H1 (cell line): ENCODE measurements at regions not wholly inside any gene's neighbourhood (a gene's known extent, or its start where the extent isn't known, plus 50 kb on each side); places are given as distances from the start of the nearest gene placed in this dataset.

ENCODE experiments used
- CTCF ChIA-PET: fragments of 300-600 bp; sonication (Branson Sonifier 250); formaldehyde crosslinking; loops from one replicate; lab custom pipeline; 2021; ENCODE audit not compliant: partially characterized antibody; lab: Charles Lee
- POLR2A ChIA-PET: fragments of 300-600 bp; sonication (Branson Sonifier 250); formaldehyde crosslinking; loops from one replicate; lab custom pipeline; 2021; ENCODE audit warnings: inconsistent platforms; ENCODE audit not compliant: partially characterized antibody; lab: Charles Lee
- DNase-seq, 2 experiments: peaks; one replicate each; pipeline versions ENCODE4 v3.0.0 to v3.0.0-alpha.2; 2010 to 2022; ENCODE audit warnings: low spot score in 2 of 2, low read depth in 1 of 2, mixed read lengths in 1 of 2
- FAIRE-seq: peaks from 2 replicates; lab custom pipeline; 2011; peaks lifted over from hg19 to GRCh38; lab: Jason Lieb, UNC
- H2AFZ ChIP-seq: 2 replicates; pipeline ENCODE4 v1.8.1; 2012; ENCODE audit warnings: low read length, inconsistent platforms
- H2AK5ac ChIP-seq: 2 replicates; pipeline ENCODE4 v1.6.1; 2013; ENCODE audit warnings: low read depth, low read length
- H2BK120ac ChIP-seq: replicated peaks from 2 replicates; pipeline ENCODE3; 2013; ENCODE audit warnings: low read depth, low read length, inconsistent platforms
- H2BK12ac ChIP-seq: 2 replicates; pipeline ENCODE4 v1.6.1; 2013; ENCODE audit warnings: low read depth, low read length
- H2BK15ac ChIP-seq: 2 replicates; pipeline ENCODE4 v1.6.1; 2013; ENCODE audit warnings: low read length
- H2BK20ac ChIP-seq: 2 replicates; pipeline ENCODE4 v1.6.1; 2013; ENCODE audit warnings: low read length
- H2BK5ac ChIP-seq: 2 replicates; pipeline ENCODE4 v1.6.1; 2013; ENCODE audit warnings: low read depth, low read length
- H3K14ac ChIP-seq: 2 replicates; pipeline ENCODE4 v1.6.1; 2013; ENCODE audit warnings: inconsistent platforms; ENCODE audit not compliant: insufficient read length
- H3K18ac ChIP-seq: 2 replicates; pipeline ENCODE4 v1.6.1; 2013; ENCODE audit warnings: low read length; ENCODE audit errors: extremely low read depth
- H3K23ac ChIP-seq: 2 replicates; pipeline ENCODE4 v1.6.1; 2013; ENCODE audit warnings: inconsistent platforms; ENCODE audit not compliant: insufficient read length
- H3K23me2 ChIP-seq: 2 replicates; pipeline ENCODE4 v1.6.1; 2013; ENCODE audit warnings: low read depth, low read length
- H3K27ac ChIP-seq: 2 replicates; pipeline ENCODE4 v1.6.1; 2011; ENCODE audit warnings: low read depth, low read length, inconsistent platforms
- H3K27me3 ChIP-seq, 4 experiments: replicated peaks in 1 of 4; 1 replicate in 1 of 4; 2 replicates in 3 of 4; pipeline versions ENCODE4 v1.6.1 to v1.8.1; 2011 to 2013; ENCODE audit warnings: low read length in 3 of 4, mild to moderate bottlenecking in 3 of 4, inconsistent platforms in 2 of 4, mixed read lengths in 2 of 4, moderate library complexity in 1 of 4; ENCODE audit not compliant: control insufficient read depth in 3 of 4, insufficient read depth in 3 of 4; ENCODE audit errors: extremely low read depth in 1 of 4
- H3K36me3 ChIP-seq, 4 experiments: 2 replicates each; pipeline versions ENCODE4 v1.6.1 to v1.8.1; 2011 to 2013; ENCODE audit warnings: mild to moderate bottlenecking in 4 of 4, low read length in 3 of 4, moderate library complexity in 2 of 4, control low read depth in 1 of 4, inconsistent platforms in 1 of 4; ENCODE audit not compliant: insufficient read depth in 4 of 4, control insufficient read depth in 2 of 4
- H3K4ac ChIP-seq: replicated peaks from 2 replicates; pipeline ENCODE3; 2013; ENCODE audit warnings: low read length, low read depth, mixed read lengths, inconsistent platforms; ENCODE audit not compliant: insufficient read length
- H3K4me1 ChIP-seq, 4 experiments: replicated peaks in 1 of 4; 1 replicate in 1 of 4; 2 replicates in 3 of 4; pipeline versions ENCODE4 v1.6.1 to v1.8.1; 2011 to 2013; ENCODE audit warnings: low read length in 3 of 4, inconsistent platforms in 2 of 4, mixed read lengths in 1 of 4; ENCODE audit not compliant: insufficient read depth in 4 of 4, control insufficient read depth in 3 of 4
- H3K4me2 ChIP-seq, 2 experiments: 2 replicates each; pipeline versions ENCODE4 v1.6.1 to v1.8.1; 2011 to 2013; ENCODE audit warnings: low read depth in 2 of 2, low read length in 2 of 2, control low read depth in 1 of 2, inconsistent platforms in 1 of 2, mild to moderate bottlenecking in 1 of 2; ENCODE audit not compliant: insufficient read depth in 1 of 2
- H3K4me3 ChIP-seq, 4 experiments: fragments of 200-600, 300-600 bp in 1 of 4; sonication (generic), shearing (Covaris generic), sonication (Bioruptor Twin) in 1 of 4; 2 replicates each; pipeline versions ENCODE4 v1.5.1 to v1.8.1; 2011 to 2016; ENCODE audit warnings: low read length in 4 of 4, low read depth in 3 of 4, control low read depth in 2 of 4, inconsistent platforms in 2 of 4, mild to moderate bottlenecking in 2 of 4, mixed read lengths in 1 of 4, moderate library complexity in 1 of 4; ENCODE audit not compliant: insufficient read depth in 2 of 4; ENCODE audit errors: extremely low read depth in 1 of 4
- H3K56ac ChIP-seq: replicated peaks from 2 replicates; pipeline ENCODE3; 2013; ENCODE audit warnings: low read depth, mild to moderate bottlenecking, mixed read lengths, low read length, inconsistent platforms; ENCODE audit not compliant: insufficient read length
- H3K79me1 ChIP-seq: 2 replicates; pipeline ENCODE4 v1.6.1; 2013; ENCODE audit warnings: low read depth, low read length, control low read depth
- H3K79me2 ChIP-seq, 2 experiments: 2 replicates each; pipeline versions ENCODE4 v1.6.1 to v1.8.1; 2012 to 2013; ENCODE audit warnings: low read length in 2 of 2, mild to moderate bottlenecking in 2 of 2, inconsistent platforms in 1 of 2; ENCODE audit not compliant: insufficient read depth in 2 of 2, control insufficient read depth in 1 of 2
- H3K9ac ChIP-seq, 4 experiments: replicated peaks in 1 of 4; 1 replicate in 1 of 4; 2 replicates in 3 of 4; pipeline versions ENCODE4 v1.6.1 to v1.8.1; 2011 to 2013; ENCODE audit warnings: low read depth in 3 of 4, low read length in 3 of 4, control low read depth in 2 of 4, mild to moderate bottlenecking in 2 of 4, moderate library complexity in 2 of 4, inconsistent platforms in 1 of 4; ENCODE audit errors: extremely low read depth in 1 of 4
- H3K9me3 ChIP-seq, 2 experiments: 2 replicates each; pipeline versions ENCODE4 v1.6.1 to v1.8.1; 2012 to 2013; ENCODE audit warnings: mild to moderate bottlenecking in 2 of 2, moderate library complexity in 2 of 2, control low read depth in 1 of 2, inconsistent platforms in 1 of 2, low read depth in 1 of 2, low read length in 1 of 2, mixed read lengths in 1 of 2; ENCODE audit not compliant: insufficient read depth in 2 of 2
- H4K20me1 ChIP-seq, 2 experiments: replicated peaks in 1 of 2; 2 replicates each; pipeline versions ENCODE3 to v1.8.1; 2011 to 2013; ENCODE audit warnings: inconsistent platforms in 2 of 2, low read length in 2 of 2, mild to moderate bottlenecking in 1 of 2; ENCODE audit not compliant: insufficient read depth in 2 of 2, control insufficient read depth in 1 of 2
- H4K5ac ChIP-seq: 2 replicates; pipeline ENCODE4 v1.6.1; 2013; ENCODE audit warnings: low read length, low read depth, mixed read lengths, inconsistent platforms; ENCODE audit not compliant: insufficient read length
- H4K8ac ChIP-seq: 2 replicates; pipeline ENCODE4 v1.8.0; 2013; ENCODE audit warnings: mild to moderate bottlenecking, moderate library complexity, low read length, inconsistent platforms; ENCODE audit not compliant: insufficient read depth; ENCODE audit errors: extremely low read depth
- H4K91ac ChIP-seq: replicated peaks from 2 replicates; pipeline ENCODE3; 2013; ENCODE audit warnings: low read length, mixed read lengths, inconsistent platforms; ENCODE audit not compliant: insufficient read length
- SUZ12 ChIP-seq: fragments of 200-600 bp; sonication (generic); IDR thresholded peaks from 2 replicates; pipeline ENCODE4 v1.6.1; 2012; ENCODE audit warnings: mild to moderate bottlenecking, inconsistent platforms, low read length, moderate library complexity, mixed read lengths
- WGBS, 2 experiments: shearing (Covaris generic) in 1 of 2; methylation state at CpG; one replicate each; pipeline versions ENCODE4 v1.1.6 to v1.1.7; 2013 to 2015; ENCODE audit warnings: low lambda C conversion rate in 2 of 2, mixed read lengths in 2 of 2, inconsistent platforms in 1 of 2, low coverage in 1 of 2, missing lambda C conversion rate in 1 of 2; ENCODE audit not compliant: insufficient replicate concordance in 2 of 2, insufficient coverage in 1 of 2, insufficient read length in 1 of 2; ENCODE audit errors: extremely low coverage in 1 of 2, missing lambda C conversion rate in 1 of 2; 5-methylcytosine and 5-hydroxymethylcytosine counted together

DNA sequence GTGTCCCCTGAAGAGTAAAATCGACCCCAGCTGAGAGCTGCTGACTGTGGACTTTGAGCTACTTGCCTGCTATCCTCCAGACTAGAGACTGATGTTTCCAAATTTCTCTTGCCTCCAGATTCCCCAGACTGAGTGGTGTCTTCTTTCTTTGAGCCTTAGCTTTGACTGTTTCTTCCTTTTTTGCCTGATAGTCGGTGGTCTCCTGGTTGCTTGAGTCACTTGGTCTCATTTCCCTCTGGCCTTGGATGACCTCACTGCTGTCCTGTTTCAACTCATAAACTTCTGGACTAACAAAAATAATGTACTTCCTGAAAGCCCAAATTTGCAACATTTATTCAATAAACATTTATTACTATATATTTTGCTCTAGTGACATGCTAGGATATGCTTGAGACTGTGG lies 52.9 kb upstream of the DIPK1A start:
- H2BK15ac ChIP-seq, result no peak overlapping the region
- no peak overlapping the region for H2BK12ac ChIP-seq
- H3K18ac ChIP-seq, result no peak overlapping the region
- no peaks in the 10 kb centered on the region for H3K9me3 ChIP-seq
- no peaks in the 10 kb centered on the region for H3K36me3 ChIP-seq
- no peak overlapping the region for H3K27ac ChIP-seq
- no peak overlapping the region for H3K4me2 ChIP-seq
- H2AK5ac ChIP-seq, result no peak overlapping the region
- DNase-seq (no peak), FAIRE-seq (no peak)
- WGBS, 2 experiments, result 87% methylated on average over 2 of the region's 2 CpGs; no CpG with 5 or more reads in 1 of the 2 experiments
- no peak overlapping the region for H3K23ac ChIP-seq
- peaks cover 0 to 4% (median 0%) of the 10 kb centered on the region in 4 experiments; a peak in 3 of 7 replicates for H3K4me1 ChIP-seq
- H2BK120ac ChIP-seq, result no peak overlapping the region
- H3K56ac ChIP-seq, result no peak overlapping the region
- no peaks in the 10 kb centered on the region for H3K23me2 ChIP-seq
- no peak overlapping the region for H3K9ac ChIP-seq
- no peak overlapping the region for H3K4ac ChIP-seq
- POLR2A ChIA-PET, result interaction anchor here (1.7 kb wide), 1 partner anchor 11 kb away, joined by 7 read pairs; no protein-coding TSS in a partner anchor
- H4K8ac ChIP-seq, result no peak overlapping the region
- H4K91ac ChIP-seq, result no peak overlapping the region
- no peak overlapping the region for H4K5ac ChIP-seq
- H3K79me2 ChIP-seq, result no peaks in the 10 kb centered on the region
- no peak overlapping the region for H2BK20ac ChIP-seq
- H3K14ac ChIP-seq, result no peak overlapping the region
- no peak overlapping the region for H2BK5ac ChIP-seq
- no peak overlapping the region for H3K4me3 ChIP-seq
- no peaks in the 10 kb centered on the region for H4K20me1 ChIP-seq
- H3K27me3 ChIP-seq, result no peaks in the 10 kb centered on the region
- CTCF ChIA-PET, result interaction anchor here (0.6 to 5.7 kb wide), 10 partner anchors 8 to 204 kb away, joined by 3 to 30 read pairs (median 6); partner anchors contain the start of gene DIPK1A
- no peak overlapping the region for H2AFZ ChIP-seq
- no peaks in the 10 kb centered on the region for H3K79me1 ChIP-seq
- no peak for TF ChIP-seq SUZ12
